ENCODE measurements at regions not wholly inside any gene's neighbourhood (a gene's known extent, or its start where the extent isn't known, plus 50 kb on each side); places are given as distances from the start of the nearest gene placed in this dataset.

- H3K4me1 ChIP-seq (ENCODE audit: control insufficient read depth in 1 of 2, insufficient read depth in 2 of 2, low read length in 2 of 2), result no peaks in the 10 kb centered on the region
- intact Hi-C loops (cut with micrococcal nuclease), result no loop called here
- H3K9me3 ChIP-seq (replicated peaks in 1 of 2; ENCODE audit: control insufficient read depth in 1 of 2, insufficient read depth in 1 of 2, low read length in 2 of 2), result no peaks in the 10 kb centered on the region
- no peak overlapping the region for H2AFZ ChIP-seq (ENCODE audit: insufficient read depth, low read depth, low read length, poor library complexity, severe bottlenecking)
- H3K4me2 ChIP-seq (replicated peaks; ENCODE audit: extremely low read depth, low read length, poor library complexity, severe bottlenecking), result no peak overlapping the region
- Mint-ChIP-seq H3K27me3 (ENCODE audit: low read depth in 3 of 3) (peaks cover 9 to 23% (median 13%) of the 10 kb centered on the region in 3 donors), H3K27ac (no peak overlapping the region), H3K9me3 (peaks cover 0 to 7% (median 1%) of the 10 kb centered on the region in 7 donors), H3K4me1 (no peaks in the 10 kb centered on the region), H3K4me3 (no peak overlapping the region), H3K36me3 (no peaks in the 10 kb centered on the region)
- no peaks in the 10 kb centered on the region for H4K20me1 ChIP-seq (ENCODE audit: insufficient read depth, low read length)
- H3K4me3 ChIP-seq (replicated peaks in 1 of 3; ENCODE audit: low read depth in 2 of 3, low read length in 3 of 3), result no peak overlapping the region
- no peaks in the 10 kb centered on the region for H3K79me2 ChIP-seq (ENCODE audit: insufficient read depth, low read length)
- TF ChIP-seq CTCF (IDR thresholded peaks at IDR 0.05), result no peak
- 89% methylated on average over 1 of the region's 3 CpGs for WGBS (ENCODE audit: insufficient coverage)
- H3K27me3 ChIP-seq (ENCODE audit: control insufficient read depth in 2 of 2, insufficient read depth in 2 of 2, low read length in 2 of 2), result no peaks in the 10 kb centered on the region
- H3K9ac ChIP-seq (ENCODE audit: insufficient read depth, low read length, poor library complexity, severe bottlenecking), result no peak overlapping the region
- no peak overlapping the region for H3K27ac ChIP-seq (ENCODE audit: low read depth in 1 of 2, low read length in 2 of 2)
- H3K36me3 ChIP-seq (replicated peaks in 1 of 2; ENCODE audit: control insufficient read depth in 1 of 2, insufficient read depth in 2 of 2, low read length in 2 of 2), result no peaks in the 10 kb centered on the region
- no peak for DNase-seq
These were observed 83.7 kb downstream of the TRIM29 start for GRCh38 chr11:120054016-120054752.

- Histone ChIP-seq H2AFZ (ENCODE audit: insufficient read depth, low read depth, low read length, poor library complexity, severe bottlenecking) (no peak overlapping the region), H3K79me2 (ENCODE audit: insufficient read depth, low read length) (no peaks in the 10 kb centered on the region), H3K4me3 (replicated peaks in 1 of 3; ENCODE audit: low read depth in 2 of 3, low read length in 3 of 3) (no peak overlapping the region), H3K27ac (ENCODE audit: low read depth in 1 of 2, low read length in 2 of 2) (no peak overlapping the region), H3K9ac (ENCODE audit: insufficient read depth, low read length, poor library complexity, severe bottlenecking) (no peak overlapping the region), H3K9me3 (replicated peaks in 1 of 2; ENCODE audit: control insufficient read depth in 1 of 2, insufficient read depth in 1 of 2, low read length in 2 of 2) (peaks cover 3% of the 10 kb centered on the region in 2 donors), H3K27me3 (ENCODE audit: control insufficient read depth in 2 of 2, insufficient read depth in 2 of 2, low read length in 2 of 2) (no peaks in the 10 kb centered on the region), H4K20me1 (ENCODE audit: insufficient read depth, low read length) (no peaks in the 10 kb centered on the region), H3K36me3 (replicated peaks in 1 of 2; ENCODE audit: control insufficient read depth in 1 of 2, insufficient read depth in 2 of 2, low read length in 2 of 2) (no peaks in the 10 kb centered on the region), H3K4me1 (ENCODE audit: control insufficient read depth in 1 of 2, insufficient read depth in 2 of 2, low read length in 2 of 2) (no peaks in the 10 kb centered on the region), H3K4me2 (replicated peaks; ENCODE audit: extremely low read depth, low read length, poor library complexity, severe bottlenecking) (no peak overlapping the region)
- Mint-ChIP-seq H3K9me3 (peaks cover 7 to 15% (median 9%) of the 10 kb centered on the region in 7 donors), H3K27ac (no peak overlapping the region), H3K27me3 (ENCODE audit: low read depth in 3 of 3) (peaks cover 3 to 13% (median 13%) of the 10 kb centered on the region in 3 donors), H3K4me3 (no peak overlapping the region), H3K4me1 (no peaks in the 10 kb centered on the region), H3K36me3 (no peaks in the 10 kb centered on the region)
- DNase-seq, result no peak
- WGBS (ENCODE audit: insufficient coverage), result 85% methylated on average over 5 of the region's 6 CpGs
- intact Hi-C loops (cut with micrococcal nuclease), result no loop called here
- no peak for TF ChIP-seq CTCF (IDR thresholded peaks at IDR 0.05)
These were observed 85.6 kb downstream of the TRIM29 start for GRCh38 chr11:120052196-120052775.
